HEK293 (cell line): ENCODE measurements at regions not wholly inside any gene's neighbourhood (a gene's known extent, or its start where the extent isn't known, plus 50 kb on each side); places are given as distances from the start of the nearest gene placed in this dataset.

ENCODE experiments used
- CTCF ChIA-PET: fragments of 350-600 bp; formaldehyde crosslinking; extraction: SDS; loops from one replicate; lab custom pipeline; 2021; ENCODE audit warnings: antibody characterized with exemption; lab: Yijun Ruan, JAX
- POLR2A ChIA-PET: fragments of 300-600 bp; formaldehyde crosslinking; extraction: SDS; loops from one replicate; lab custom pipeline; 2020; ENCODE audit warnings: antibody characterized with exemption, inconsistent platforms; lab: Yijun Ruan, JAX
- H3K27ac ChIP-seq: fragments of 200-500 bp; sonication (Bioruptor generic); 2 replicates; pipeline ENCODE4 v1.5.1; 2014; ENCODE audit warnings: low read depth, low read length, control low read depth, inconsistent platforms; ENCODE audit errors: extremely low read depth
- H3K36me3 ChIP-seq, 2 experiments: fragments of 200-500 bp in 1 of 2; sonication (Bioruptor generic) in 1 of 2; 1 replicate in 1 of 2; 2 replicates in 1 of 2; pipeline ENCODE4 v1.5.1; 2014 to 2017; ENCODE audit warnings: inconsistent platforms in 2 of 2, low read length in 2 of 2; ENCODE audit not compliant: control insufficient read depth in 2 of 2, insufficient read depth in 1 of 2
- H3K4me1 ChIP-seq: fragments of 200-500 bp; sonication (Bioruptor generic); 2 replicates; pipeline ENCODE4 v1.5.1; 2014; ENCODE audit warnings: mild to moderate bottlenecking, low read length, inconsistent platforms; ENCODE audit not compliant: control insufficient read depth, insufficient read depth
- H3K4me3 ChIP-seq: 2 replicates; pipeline ENCODE4 v1.5.1; 2011; ENCODE audit warnings: low read depth, mild to moderate bottlenecking, control low read depth, low read length, moderate library complexity
- H3K9me3 ChIP-seq: fragments of 200-500 bp; sonication (Bioruptor generic); 2 replicates; pipeline ENCODE4 v1.5.1; 2014; ENCODE audit warnings: low read depth, low read length, inconsistent platforms; ENCODE audit not compliant: control insufficient read depth, insufficient read depth
- REST ChIP-seq: fragments of 450-650 bp; formaldehyde crosslinking; IDR thresholded peaks from 2 replicates; pipeline ENCODE4 v1.5.1; 2016; ENCODE audit warnings: missing biosample characterization, missing genetic modification characterization
- YY1 ChIP-seq: fragments of 450-650 bp; formaldehyde crosslinking; IDR thresholded peaks from 2 replicates; pipeline ENCODE4 v1.5.1; 2018; ENCODE audit warnings: missing biosample characterization, missing genetic modification characterization
- ZBTB21 ChIP-seq: fragments of 450-650 bp; formaldehyde crosslinking; IDR thresholded peaks from 2 replicates; pipeline ENCODE4 v1.5.1; 2017; ENCODE audit warnings: missing biosample characterization, missing genetic modification characterization
- ZBTB7A ChIP-seq: fragments of 450-650 bp; formaldehyde crosslinking; IDR thresholded peaks from 2 replicates; pipeline ENCODE4 v1.5.1; 2016; ENCODE audit warnings: low read depth, missing biosample characterization, missing genetic modification characterization
- ZNF132 ChIP-seq: fragments of 450-650 bp; formaldehyde crosslinking; IDR thresholded peaks from 2 replicates; pipeline ENCODE4 v1.5.1; 2017; ENCODE audit warnings: missing biosample characterization, missing genetic modification characterization, borderline replicate concordance
- ZNF202 ChIP-seq: fragments of 450-650 bp; formaldehyde crosslinking; IDR thresholded peaks from 2 replicates; pipeline ENCODE4 v1.5.1; 2016; ENCODE audit warnings: missing biosample characterization, missing genetic modification characterization, borderline replicate concordance
- ZNF391 ChIP-seq: fragments of 450-650 bp; formaldehyde crosslinking; IDR thresholded peaks from 2 replicates; pipeline ENCODE4 v1.5.1; 2016; ENCODE audit warnings: low read depth, missing biosample characterization, missing genetic modification characterization, borderline replicate concordance
- ZNF654 ChIP-seq: fragments of 450-650 bp; formaldehyde crosslinking; IDR thresholded peaks from 2 replicates; pipeline ENCODE4 v1.5.1; 2016; ENCODE audit warnings: low read depth, missing biosample characterization, missing genetic modification characterization
- ZNF670 ChIP-seq: fragments of 450-650 bp; formaldehyde crosslinking; IDR thresholded peaks from 2 replicates; pipeline ENCODE4 v1.5.1; 2016; ENCODE audit warnings: missing biosample characterization, missing genetic modification characterization, low read depth
- TF ChIP-seq, protein P1 (sequence below): fragments of 450-650 bp; formaldehyde crosslinking; IDR thresholded peaks from 2 replicates; pipeline ENCODE4 v1.5.1; 2016; ENCODE audit warnings: missing biosample characterization, missing genetic modification characterization
- TF ChIP-seq, protein P2 (sequence below): fragments of 450-650 bp; formaldehyde crosslinking; IDR thresholded peaks from 2 replicates; pipeline ENCODE4 v1.5.1; 2016; ENCODE audit warnings: missing biosample characterization, missing genetic modification characterization
- TF ChIP-seq, protein P3 (sequence below): fragments of 450-650 bp; formaldehyde crosslinking; IDR thresholded peaks from 2 replicates; pipeline ENCODE4; 2016; ENCODE audit warnings: missing biosample characterization, missing genetic modification characterization
- TF ChIP-seq, protein P4 (sequence below): fragments of 450-650 bp; formaldehyde crosslinking; IDR thresholded peaks from 2 replicates; pipeline ENCODE4 v1.5.1; 2016; ENCODE audit warnings: missing biosample characterization, missing genetic modification characterization
- TF ChIP-seq, protein P5 (sequence below): IDR thresholded peaks from 2 replicates; pipeline ENCODE4 v1.6.1; 2011; ENCODE audit warnings: mild to moderate bottlenecking, low read depth, low read length, borderline replicate concordance

GRCh38 chr12:58206876-58207275 lies 265.5 kb downstream of the ATP23 start:
- ChIA-PET POLR2A (no interaction called here), CTCF (no interaction called here)
- TF ChIP-seq ZNF391: no peak
- TF ChIP-seq ZBTB21 (tag by site-specific recombination): no peak
- TF ChIP-seq ZNF202: no peak
- H3K4me1 ChIP-seq: no peaks in the 10 kb centered on the region
- no peak overlapping the region for H3K4me3 ChIP-seq
- no peaks in the 10 kb centered on the region for H3K36me3 ChIP-seq
- H3K9me3 ChIP-seq: no peaks in the 10 kb centered on the region
- H3K27ac ChIP-seq: no peak overlapping the region

- CTCF ChIA-PET: no interaction called here
- H3K27ac ChIP-seq: no peak overlapping the region
- POLR2A ChIA-PET: no interaction called here
- no peaks in the 10 kb centered on the region for H3K4me1 ChIP-seq
- no peak overlapping the region for H3K4me3 ChIP-seq
- TF ChIP-seq REST: no peak
- TF ChIP-seq, protein P1, sequence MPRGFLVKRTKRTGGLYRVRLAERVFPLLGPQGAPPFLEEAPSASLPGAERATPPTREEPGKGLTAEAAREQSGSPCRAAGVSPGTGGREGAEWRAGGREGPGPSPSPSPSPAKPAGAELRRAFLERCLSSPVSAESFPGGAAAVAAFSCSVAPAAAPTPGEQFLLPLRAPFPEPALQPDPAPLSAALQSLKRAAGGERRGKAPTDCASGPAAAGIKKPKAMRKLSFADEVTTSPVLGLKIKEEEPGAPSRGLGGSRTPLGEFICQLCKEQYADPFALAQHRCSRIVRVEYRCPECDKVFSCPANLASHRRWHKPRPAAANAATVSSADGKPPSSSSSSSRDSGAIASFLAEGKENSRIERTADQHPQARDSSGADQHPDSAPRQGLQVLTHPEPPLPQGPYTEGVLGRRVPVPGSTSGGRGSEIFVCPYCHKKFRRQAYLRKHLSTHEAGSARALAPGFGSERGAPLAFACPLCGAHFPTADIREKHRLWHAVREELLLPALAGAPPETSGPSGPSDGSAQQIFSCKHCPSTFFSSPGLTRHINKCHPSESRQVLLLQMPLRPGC (tag by site-specific recombination): no peak
- TF ChIP-seq, protein P2, sequence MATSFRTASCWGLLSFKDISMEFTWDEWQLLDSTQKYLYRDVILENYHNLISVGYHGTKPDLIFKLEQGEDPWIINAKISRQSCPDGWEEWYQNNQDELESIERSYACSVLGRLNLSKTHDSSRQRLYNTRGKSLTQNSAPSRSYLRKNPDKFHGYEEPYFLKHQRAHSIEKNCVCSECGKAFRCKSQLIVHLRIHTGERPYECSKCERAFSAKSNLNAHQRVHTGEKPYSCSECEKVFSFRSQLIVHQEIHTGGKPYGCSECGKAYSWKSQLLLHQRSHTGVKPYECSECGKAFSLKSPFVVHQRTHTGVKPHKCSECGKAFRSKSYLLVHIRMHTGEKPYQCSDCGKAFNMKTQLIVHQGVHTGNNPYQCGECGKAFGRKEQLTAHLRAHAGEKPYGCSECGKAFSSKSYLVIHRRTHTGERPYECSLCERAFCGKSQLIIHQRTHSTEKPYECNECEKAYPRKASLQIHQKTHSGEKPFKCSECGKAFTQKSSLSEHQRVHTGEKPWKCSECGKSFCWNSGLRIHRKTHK (tag by site-specific recombination): no peak
- TF ChIP-seq, protein P3, sequence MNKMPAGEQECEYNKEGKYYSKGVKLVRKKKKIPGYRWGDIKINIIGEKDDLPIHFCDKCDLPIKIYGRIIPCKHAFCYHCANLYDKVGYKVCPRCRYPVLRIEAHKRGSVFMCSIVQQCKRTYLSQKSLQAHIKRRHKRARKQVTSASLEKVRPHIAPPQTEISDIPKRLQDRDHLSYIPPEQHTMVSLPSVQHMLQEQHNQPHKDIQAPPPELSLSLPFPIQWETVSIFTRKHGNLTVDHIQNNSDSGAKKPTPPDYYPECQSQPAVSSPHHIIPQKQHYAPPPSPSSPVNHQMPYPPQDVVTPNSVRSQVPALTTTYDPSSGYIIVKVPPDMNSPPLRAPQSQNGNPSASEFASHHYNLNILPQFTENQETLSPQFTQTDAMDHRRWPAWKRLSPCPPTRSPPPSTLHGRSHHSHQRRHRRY (tag by site-specific recombination): no peak
- no peak for TF ChIP-seq ZNF132 (tag by site-specific recombination)
- no peak for TF ChIP-seq ZNF654 (tag by site-specific recombination)
- TF ChIP-seq, protein P4, sequence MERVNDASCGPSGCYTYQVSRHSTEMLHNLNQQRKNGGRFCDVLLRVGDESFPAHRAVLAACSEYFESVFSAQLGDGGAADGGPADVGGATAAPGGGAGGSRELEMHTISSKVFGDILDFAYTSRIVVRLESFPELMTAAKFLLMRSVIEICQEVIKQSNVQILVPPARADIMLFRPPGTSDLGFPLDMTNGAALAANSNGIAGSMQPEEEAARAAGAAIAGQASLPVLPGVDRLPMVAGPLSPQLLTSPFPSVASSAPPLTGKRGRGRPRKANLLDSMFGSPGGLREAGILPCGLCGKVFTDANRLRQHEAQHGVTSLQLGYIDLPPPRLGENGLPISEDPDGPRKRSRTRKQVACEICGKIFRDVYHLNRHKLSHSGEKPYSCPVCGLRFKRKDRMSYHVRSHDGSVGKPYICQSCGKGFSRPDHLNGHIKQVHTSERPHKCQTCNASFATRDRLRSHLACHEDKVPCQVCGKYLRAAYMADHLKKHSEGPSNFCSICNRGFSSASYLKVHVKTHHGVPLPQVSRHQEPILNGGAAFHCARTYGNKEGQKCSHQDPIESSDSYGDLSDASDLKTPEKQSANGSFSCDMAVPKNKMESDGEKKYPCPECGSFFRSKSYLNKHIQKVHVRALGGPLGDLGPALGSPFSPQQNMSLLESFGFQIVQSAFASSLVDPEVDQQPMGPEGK: no peak
- no peak for TF ChIP-seq ZBTB7A (tag by site-specific recombination)
- TF ChIP-seq YY1: no peak
- TF ChIP-seq ZNF670 (tag by site-specific recombination): no peak
- TF ChIP-seq, protein P5, sequence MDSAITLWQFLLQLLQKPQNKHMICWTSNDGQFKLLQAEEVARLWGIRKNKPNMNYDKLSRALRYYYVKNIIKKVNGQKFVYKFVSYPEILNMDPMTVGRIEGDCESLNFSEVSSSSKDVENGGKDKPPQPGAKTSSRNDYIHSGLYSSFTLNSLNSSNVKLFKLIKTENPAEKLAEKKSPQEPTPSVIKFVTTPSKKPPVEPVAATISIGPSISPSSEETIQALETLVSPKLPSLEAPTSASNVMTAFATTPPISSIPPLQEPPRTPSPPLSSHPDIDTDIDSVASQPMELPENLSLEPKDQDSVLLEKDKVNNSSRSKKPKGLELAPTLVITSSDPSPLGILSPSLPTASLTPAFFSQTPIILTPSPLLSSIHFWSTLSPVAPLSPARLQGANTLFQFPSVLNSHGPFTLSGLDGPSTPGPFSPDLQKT: no peak
- no peaks in the 10 kb centered on the region for H3K36me3 ChIP-seq
- no peaks in the 10 kb centered on the region for H3K9me3 ChIP-seq
Measured at GRCh38 chr12:58211211-58211610, 269.8 kb downstream of the ATP23 start.
